A549 (cell line): ENCODE measurements at regions not wholly inside any gene's neighbourhood (a gene's known extent, or its start where the extent isn't known, plus 50 kb on each side); places are given as distances from the start of the nearest gene placed in this dataset.
"Not testable (repeated sequence)": the region's sequence is repeated elsewhere in the genome, so short reads cannot be mapped to it uniquely, and the experiment has no call there.

Experiments
- CTCF ChIP-seq: fragments of >200 bp; sonication (Bioruptor Twin); formaldehyde crosslinking; IDR thresholded peaks from 3 replicates; pipeline ENCODE4 v1.5.1; 2016
- E2F6 ChIP-seq: IDR thresholded peaks from 2 replicates; pipeline ENCODE4 v1.6.1; 2012; ENCODE audit warnings: low read depth, borderline replicate concordance
- ELK1 ChIP-seq: fragments of 150-350 bp; IDR thresholded peaks from 2 replicates; pipeline ENCODE4 v1.6.1; 2014; ENCODE audit warnings: low read depth, mild to moderate bottlenecking, low read length
- EP300 ChIP-seq, 2 experiments: fragments of >200 bp; sonication (Bioruptor Twin); formaldehyde crosslinking; IDR thresholded peaks; 2 replicates in 1 of 2; 3 replicates in 1 of 2; pipeline ENCODE4 v1.6.1; 2016 to 2017
- MAFK ChIP-seq: fragments of 450-650 bp; IDR thresholded peaks from 2 replicates; pipeline ENCODE4 v1.6.1; 2014; ENCODE audit not compliant: partially characterized antibody
- MAX ChIP-seq: IDR thresholded peaks from 2 replicates; pipeline ENCODE4 v1.6.1; 2012
- MYC ChIP-seq: IDR thresholded peaks from 2 replicates; pipeline ENCODE4 v1.6.1; 2012; ENCODE audit warnings: mild to moderate bottlenecking, inconsistent platforms, low read length, improper control_type of control experiment, borderline replicate concordance
- TP53 ChIP-seq: fragments of 250-450 bp; sonication (Bioruptor Pico); IDR thresholded peaks from 2 replicates; pipeline ENCODE4 v1.5.0; 2021; ENCODE audit warnings: mild to moderate bottlenecking, moderate library complexity
- ZNF302 ChIP-seq: fragments of 250-450 bp; sonication (Bioruptor Pico); IDR thresholded peaks from 2 replicates; pipeline ENCODE4 v1.9.0; 2021; ENCODE audit warnings: inconsistent platforms, mild to moderate bottlenecking, moderate library complexity

GRCh38 chr13:96918861-96919631 lies 75.2 kb downstream of the OXGR1 start:
- TF ChIP-seq ZNF302 (CRISPR knock-in tag); CTCF; MAX; MAFK; ELK1; TP53 (CRISPR knock-in tag); MYC; EP300 (IDR thresholded peaks at IDR 0.05); E2F6: not testable (repeated sequence)
